RWPE2 (cell line): ENCODE measurements at regions not wholly inside any gene's neighbourhood (a gene's known extent, or its start where the extent isn't known, plus 50 kb on each side); places are given as distances from the start of the nearest gene placed in this dataset.
A peak's percentile ranks its signal among the peaks of the same experiment; 100 is the strongest.

ENCODE experiments used
- ATAC-seq: fragments of 200-7000 bp; cut with Tn5 transposase; 3 replicates; pipeline ENCODE4 v1.9.1; 2021; ENCODE audit warnings: low read depth
- DNase-seq: peaks from one replicate; pipeline ENCODE4 v3.0.0-alpha.2; 2020; ENCODE audit warnings: low spot score
- H3K27ac ChIP-seq: fragments of 450-650 bp; 2 replicates; pipeline ENCODE4 v1.5.1; 2017; ENCODE audit warnings: mild to moderate bottlenecking; ENCODE audit not compliant: poor library complexity, severe bottlenecking
- H3K27me3 ChIP-seq: fragments of 250-450 bp; sonication (Bioruptor Pico); 2 replicates; pipeline ENCODE4 v1.5.1; 2021; ENCODE audit warnings: mild to moderate bottlenecking, moderate library complexity; ENCODE audit not compliant: insufficient read depth, poor library complexity, severe bottlenecking
- H3K36me3 ChIP-seq: fragments of 250-450 bp; sonication (Bioruptor Pico); 2 replicates; pipeline ENCODE4 v1.5.1; 2020; ENCODE audit warnings: low read depth, mild to moderate bottlenecking, moderate library complexity
- H3K4me1 ChIP-seq: fragments of 250-450 bp; sonication (Bioruptor Pico); 2 replicates; pipeline ENCODE4 v1.5.1; 2021; ENCODE audit warnings: mild to moderate bottlenecking, moderate library complexity; ENCODE audit not compliant: insufficient read depth, poor library complexity, severe bottlenecking
- H3K4me3 ChIP-seq: fragments of 250-450 bp; sonication (Bioruptor Pico); 2 replicates; pipeline ENCODE4 v1.5.1; 2021; ENCODE audit warnings: mild to moderate bottlenecking, moderate library complexity; ENCODE audit not compliant: severe bottlenecking
- H3K9me3 ChIP-seq: fragments of 250-450 bp; sonication (Bioruptor Pico); 2 replicates; pipeline ENCODE4 v1.5.1; 2021; ENCODE audit warnings: mild to moderate bottlenecking, moderate library complexity; ENCODE audit not compliant: severe bottlenecking
- TF ChIP-seq, protein P1 (sequence below): fragments of 450-650 bp; IDR thresholded peaks from one replicate; pipeline ENCODE4 v1.5.1; 2017; ENCODE audit warnings: mild to moderate bottlenecking, moderate library complexity; ENCODE audit not compliant: poor library complexity, severe bottlenecking

DNA sequence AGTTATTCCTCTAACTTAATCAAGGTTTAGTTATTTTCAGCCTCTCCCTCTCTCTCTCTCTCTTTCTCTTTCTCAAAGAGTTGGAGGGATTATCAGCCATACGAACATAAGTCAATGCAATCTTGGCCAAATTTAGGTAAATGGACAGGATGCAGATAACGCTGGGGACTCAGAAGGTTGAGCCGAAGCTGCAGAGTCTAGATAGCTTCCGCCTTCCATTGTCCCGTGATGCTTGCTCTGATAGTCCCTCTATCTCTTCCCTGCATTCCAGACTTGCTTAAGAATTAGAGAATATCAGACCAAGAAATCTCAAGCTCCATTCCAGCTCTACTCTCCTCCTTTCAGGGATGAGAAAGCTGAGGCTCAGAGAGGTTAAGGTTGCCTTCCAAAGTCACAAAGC, 502.8 kb upstream of the TNP1 start:
- TF ChIP-seq, protein P1, sequence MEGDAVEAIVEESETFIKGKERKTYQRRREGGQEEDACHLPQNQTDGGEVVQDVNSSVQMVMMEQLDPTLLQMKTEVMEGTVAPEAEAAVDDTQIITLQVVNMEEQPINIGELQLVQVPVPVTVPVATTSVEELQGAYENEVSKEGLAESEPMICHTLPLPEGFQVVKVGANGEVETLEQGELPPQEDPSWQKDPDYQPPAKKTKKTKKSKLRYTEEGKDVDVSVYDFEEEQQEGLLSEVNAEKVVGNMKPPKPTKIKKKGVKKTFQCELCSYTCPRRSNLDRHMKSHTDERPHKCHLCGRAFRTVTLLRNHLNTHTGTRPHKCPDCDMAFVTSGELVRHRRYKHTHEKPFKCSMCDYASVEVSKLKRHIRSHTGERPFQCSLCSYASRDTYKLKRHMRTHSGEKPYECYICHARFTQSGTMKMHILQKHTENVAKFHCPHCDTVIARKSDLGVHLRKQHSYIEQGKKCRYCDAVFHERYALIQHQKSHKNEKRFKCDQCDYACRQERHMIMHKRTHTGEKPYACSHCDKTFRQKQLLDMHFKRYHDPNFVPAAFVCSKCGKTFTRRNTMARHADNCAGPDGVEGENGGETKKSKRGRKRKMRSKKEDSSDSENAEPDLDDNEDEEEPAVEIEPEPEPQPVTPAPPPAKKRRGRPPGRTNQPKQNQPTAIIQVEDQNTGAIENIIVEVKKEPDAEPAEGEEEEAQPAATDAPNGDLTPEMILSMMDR, result no peak
- ATAC-seq (no peak), DNase-seq (no peak)
- Histone ChIP-seq H3K9me3 (no peaks in the 10 kb centered on the region), H3K27me3 (no peaks in the 10 kb centered on the region), H3K4me3 (no peak overlapping the region), H3K4me1 (peaks cover 22% of the 10 kb centered on the region), H3K27ac (no peak overlapping the region), H3K36me3 (no peaks in the 10 kb centered on the region)

DNA sequence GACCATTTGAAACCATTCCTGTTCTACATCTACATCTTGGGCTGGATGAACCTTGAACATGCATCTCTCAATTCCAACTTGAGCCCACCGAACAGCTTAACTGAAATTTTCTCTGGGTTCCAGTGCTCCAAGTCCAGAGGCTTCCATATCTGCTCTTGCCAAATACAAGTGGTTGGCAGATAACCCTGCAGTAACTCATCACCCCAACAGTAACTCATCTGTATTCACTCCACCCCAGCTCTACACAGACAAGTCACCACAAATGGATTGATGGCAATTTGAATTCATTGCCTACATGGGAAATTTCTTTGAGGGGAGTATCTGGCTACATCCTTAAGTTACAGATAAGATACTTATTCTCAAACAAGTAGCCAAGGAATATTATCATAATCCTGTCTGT, 502.4 kb upstream of the TNP1 start:
- no peak for DNase-seq
- Histone ChIP-seq H3K36me3 (no peaks in the 10 kb centered on the region), H3K4me1 (peaks cover 18% of the 10 kb centered on the region), H3K9me3 (no peaks in the 10 kb centered on the region), H3K27ac (no peak overlapping the region), H3K4me3 (no peak overlapping the region), H3K27me3 (no peaks in the 10 kb centered on the region)
- ATAC-seq, result no peak
- TF ChIP-seq, protein P1, result no peak

DNA sequence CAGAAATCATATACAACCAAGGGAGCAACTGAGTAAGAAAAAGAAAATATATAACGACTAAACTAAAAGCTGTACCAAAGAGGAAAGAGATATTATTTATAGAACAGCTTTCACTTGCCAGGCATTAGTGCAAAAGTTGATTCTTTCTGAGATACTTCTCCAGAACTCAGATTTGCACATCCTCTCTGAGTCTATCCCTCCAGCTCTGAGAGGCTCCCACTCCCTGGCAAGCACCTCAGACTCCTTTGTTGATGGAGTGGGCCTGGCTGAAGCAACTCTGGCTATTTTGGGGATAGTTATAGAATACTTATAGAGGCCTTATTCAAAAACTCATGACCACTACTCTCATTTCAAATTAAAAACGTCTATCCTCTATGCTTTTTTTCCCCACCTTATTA, 501.6 kb upstream of the TNP1 start:
- H3K9me3 ChIP-seq, result no peaks in the 10 kb centered on the region
- no peaks in the 10 kb centered on the region for H3K27me3 ChIP-seq

DNA sequence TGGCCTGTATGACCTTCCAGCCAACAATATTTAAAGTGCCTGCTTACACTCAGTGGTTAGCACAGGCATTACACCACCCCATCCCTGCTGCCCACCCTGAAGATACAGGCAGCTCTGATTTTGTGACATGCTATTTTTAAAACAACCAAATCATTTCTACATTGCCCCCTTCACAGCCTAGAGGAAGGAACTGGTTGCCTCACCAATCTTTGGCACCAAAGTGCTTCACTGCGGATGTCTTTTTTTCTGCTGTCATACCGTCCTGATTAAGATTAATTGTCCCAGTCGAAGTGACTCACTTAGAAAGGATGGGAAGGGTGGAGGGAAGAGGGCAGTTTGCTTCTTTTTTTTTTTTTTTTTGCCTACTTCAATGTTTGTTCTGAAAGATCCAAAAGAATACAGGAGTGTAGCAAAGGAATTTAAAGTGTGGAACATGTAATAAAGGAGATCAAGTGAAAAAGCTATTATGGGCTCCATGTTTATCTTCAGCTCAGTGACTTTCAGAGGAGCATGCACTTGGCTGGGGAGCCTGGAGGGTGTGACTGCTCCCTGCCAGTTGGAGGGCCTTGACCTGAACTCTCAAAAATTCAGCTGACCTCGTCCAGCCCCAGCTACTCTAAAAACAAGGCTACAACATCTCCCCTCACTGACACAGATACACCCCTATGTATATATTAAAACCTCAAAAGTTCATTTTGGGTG, 501.1 kb upstream of the TNP1 start:
- TF ChIP-seq, protein P1, result no peak
- H3K27ac ChIP-seq, result peak overlapping the region; percentile 37
- DNase-seq (no peak), ATAC-seq (peak; percentile 79)
- H3K4me3 ChIP-seq, result no peak overlapping the region
- peaks cover 10% of the 10 kb centered on the region for H3K4me1 ChIP-seq
- H3K36me3 ChIP-seq, result no peaks in the 10 kb centered on the region
- no peaks in the 10 kb centered on the region for H3K9me3 ChIP-seq
- no peaks in the 10 kb centered on the region for H3K27me3 ChIP-seq

More for the DNA sequence above, 501.6 kb upstream of the TNP1 start:
- TF ChIP-seq, protein P1, result no peak
- H3K4me1 ChIP-seq, result peaks cover 10% of the 10 kb centered on the region
- H3K36me3 ChIP-seq, result no peaks in the 10 kb centered on the region
- ATAC-seq, result no peak
- DNase-seq, result no peak
- no peak overlapping the region for H3K4me3 ChIP-seq
- peak overlapping the region; percentile 37 for H3K27ac ChIP-seq

DNA sequence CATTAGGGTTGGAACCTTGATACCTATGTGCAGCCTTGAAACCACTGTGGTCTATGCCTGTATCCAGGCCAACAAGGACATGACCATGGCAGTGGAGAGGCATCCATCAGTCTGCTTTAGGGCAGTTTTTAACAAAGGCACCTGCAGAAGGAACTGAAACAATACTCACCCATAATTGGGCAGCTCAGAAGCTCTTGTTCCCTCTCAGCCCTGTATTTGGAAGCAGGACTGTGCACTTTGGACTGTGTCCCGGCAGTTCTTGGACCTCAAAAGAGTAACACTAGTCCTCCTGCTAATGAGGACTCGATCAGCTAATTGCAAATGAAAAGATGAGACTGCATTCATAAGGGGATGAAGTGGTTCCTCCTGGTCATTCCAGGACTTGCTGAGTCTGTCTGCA, 500.2 kb upstream of the TNP1 start:
- TF ChIP-seq, protein P1, result no peak
- Histone ChIP-seq H3K36me3 (no peaks in the 10 kb centered on the region), H3K9me3 (no peaks in the 10 kb centered on the region), H3K27me3 (no peaks in the 10 kb centered on the region), H3K4me3 (no peak overlapping the region), H3K4me1 (peaks cover 10% of the 10 kb centered on the region), H3K27ac (peak overlapping the region; percentile 37)
- DNase-seq (no peak), ATAC-seq (no peak)
